ENCODE measurements at regions not wholly inside any gene's neighbourhood (a gene's known extent, or its start where the extent isn't known, plus 50 kb on each side); places are given as distances from the start of the nearest gene placed in this dataset.

DNA sequence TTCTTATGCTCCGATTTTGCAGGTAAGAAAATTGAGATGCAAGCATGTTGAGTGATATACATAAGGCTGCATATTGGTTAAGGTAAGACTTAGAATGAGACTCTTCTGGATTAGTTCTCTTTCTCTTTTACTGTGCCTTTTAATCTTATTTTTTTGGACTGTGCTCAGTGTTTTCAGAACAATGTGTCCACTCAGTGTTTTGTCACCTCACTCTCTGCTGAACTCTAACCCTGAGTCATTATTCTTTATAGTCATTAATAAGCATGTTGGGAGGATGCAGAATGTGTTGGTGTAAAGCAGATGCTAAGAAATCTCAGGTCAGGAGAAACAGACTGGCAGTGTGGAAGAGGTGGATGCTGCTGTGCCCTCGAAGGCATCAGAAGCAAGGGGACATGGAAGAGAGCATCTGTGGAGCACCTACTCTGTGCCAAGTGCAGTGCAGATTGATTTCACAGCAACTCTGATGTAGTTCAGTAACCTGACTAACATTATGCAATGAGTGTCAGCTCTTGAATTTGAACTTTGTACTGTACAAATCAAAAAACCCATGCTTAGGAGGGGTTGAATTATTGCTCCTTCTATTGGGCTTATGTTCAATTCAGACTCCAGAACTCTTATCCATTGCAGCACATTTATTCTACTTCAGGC lies 80.7 kb upstream of the LARGE1 start:
- TF ChIP-seq, protein P1, sequence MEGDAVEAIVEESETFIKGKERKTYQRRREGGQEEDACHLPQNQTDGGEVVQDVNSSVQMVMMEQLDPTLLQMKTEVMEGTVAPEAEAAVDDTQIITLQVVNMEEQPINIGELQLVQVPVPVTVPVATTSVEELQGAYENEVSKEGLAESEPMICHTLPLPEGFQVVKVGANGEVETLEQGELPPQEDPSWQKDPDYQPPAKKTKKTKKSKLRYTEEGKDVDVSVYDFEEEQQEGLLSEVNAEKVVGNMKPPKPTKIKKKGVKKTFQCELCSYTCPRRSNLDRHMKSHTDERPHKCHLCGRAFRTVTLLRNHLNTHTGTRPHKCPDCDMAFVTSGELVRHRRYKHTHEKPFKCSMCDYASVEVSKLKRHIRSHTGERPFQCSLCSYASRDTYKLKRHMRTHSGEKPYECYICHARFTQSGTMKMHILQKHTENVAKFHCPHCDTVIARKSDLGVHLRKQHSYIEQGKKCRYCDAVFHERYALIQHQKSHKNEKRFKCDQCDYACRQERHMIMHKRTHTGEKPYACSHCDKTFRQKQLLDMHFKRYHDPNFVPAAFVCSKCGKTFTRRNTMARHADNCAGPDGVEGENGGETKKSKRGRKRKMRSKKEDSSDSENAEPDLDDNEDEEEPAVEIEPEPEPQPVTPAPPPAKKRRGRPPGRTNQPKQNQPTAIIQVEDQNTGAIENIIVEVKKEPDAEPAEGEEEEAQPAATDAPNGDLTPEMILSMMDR (IDR thresholded peaks at IDR 0.05): no peak
- no peak for TF ChIP-seq POLR2A (IDR thresholded peaks at IDR 0.05)

Measured in heart left ventricle (tissue), 13 donors.